Activated B cell treated with CpG ODN at 0.5 μM for 24 hours (primary cell): ENCODE measurements at regions not wholly inside any gene's neighbourhood (a gene's known extent, or its start where the extent isn't known, plus 50 kb on each side); places are given as distances from the start of the nearest gene placed in this dataset.

Experiments used
- ATAC-seq: fragments of 200-7000 bp; cut with Tn5 transposase; one replicate; pipeline ENCODE4 v1.10.0; 2021; ENCODE audit warnings: low read depth, mild to moderate bottlenecking, moderate library complexity
- CTCF ChIA-PET: fragments of 350-600 bp; sonication (Branson Sonifier 250); formaldehyde crosslinking; loops from one replicate; lab custom pipeline; 2021; ENCODE audit warnings: antibody characterized with exemption; lab: Charles Lee
- POLR2A ChIA-PET: fragments of 350-600 bp; sonication (Branson Sonifier 250); formaldehyde crosslinking; loops from one replicate; lab custom pipeline; 2021; ENCODE audit warnings: antibody characterized with exemption; lab: Charles Lee
- DNase-seq: peaks from one replicate; pipeline ENCODE4 v3.0.0; 2022
- H3K27ac Mint-ChIP-seq: one replicate; pipeline ENCODE4 v1.8.0; 2020; ENCODE audit warnings: mixed read lengths
- H3K27me3 Mint-ChIP-seq: one replicate; pipeline ENCODE4 v1.8.0; 2021; ENCODE audit warnings: mixed read lengths
- H3K36me3 Mint-ChIP-seq: one replicate; pipeline ENCODE4 v1.8.0; 2021; ENCODE audit warnings: low read depth, mixed read lengths
- H3K4me1 Mint-ChIP-seq: one replicate; pipeline ENCODE4 v1.8.0; 2021; ENCODE audit warnings: mixed read lengths
- H3K4me3 Mint-ChIP-seq: one replicate; pipeline ENCODE4 v1.8.0; 2020; ENCODE audit warnings: mild to moderate bottlenecking, mixed read lengths
- H3K9me3 Mint-ChIP-seq: one replicate; pipeline ENCODE4 v1.8.0; 2020; ENCODE audit warnings: mixed read lengths
- CTCF ChIP-seq: fragments of 200-600 bp; IDR thresholded peaks from one replicate; pipeline ENCODE4 v1.8.0; 2022; ENCODE audit warnings: antibody characterized with exemption, mild to moderate bottlenecking
- intact Hi-C: fragments of 100-400 bp; cut with micrococcal nuclease; formaldehyde crosslinking; loops from one replicate; pipeline ENCODE4 v1.15.1; 2024

- H3K4me1 Mint-ChIP-seq, result no peaks in the 10 kb centered on the region
- H3K27me3 Mint-ChIP-seq, result no peaks in the 10 kb centered on the region
- ATAC-seq (no peak), DNase-seq (no peak)
- no peak overlapping the region for H3K27ac Mint-ChIP-seq
- CTCF ChIA-PET, result no interaction called here
- no peak overlapping the region for H3K4me3 Mint-ChIP-seq
- intact Hi-C loops, result no loop called here
- TF ChIP-seq CTCF, result no peak
- POLR2A ChIA-PET, result no interaction called here
- no peaks in the 10 kb centered on the region for H3K36me3 Mint-ChIP-seq
- no peaks in the 10 kb centered on the region for H3K9me3 Mint-ChIP-seq
Observed at GRCh38 chr13:33911521-33911920, 93.6 kb downstream of the RFC3 start.

- no peak for ATAC-seq
- no peaks in the 10 kb centered on the region for H3K27me3 Mint-ChIP-seq
- intact Hi-C loops, result no loop called here
- TF ChIP-seq CTCF, result no peak
- no peak overlapping the region for H3K4me3 Mint-ChIP-seq
- CTCF ChIA-PET, result no interaction called here
- H3K9me3 Mint-ChIP-seq, result no peaks in the 10 kb centered on the region
- no peaks in the 10 kb centered on the region for H3K4me1 Mint-ChIP-seq
- POLR2A ChIA-PET, result no interaction called here
- H3K27ac Mint-ChIP-seq, result no peak overlapping the region
- no peak for DNase-seq
- H3K36me3 Mint-ChIP-seq, result no peaks in the 10 kb centered on the region
Observed at GRCh38 chr13:33913829-33914228, 95.9 kb downstream of the RFC3 start.

- H3K27ac Mint-ChIP-seq, result no peak overlapping the region
- no peaks in the 10 kb centered on the region for H3K4me1 Mint-ChIP-seq
- ATAC-seq, result no peak
- intact Hi-C loops, result no loop called here
- TF ChIP-seq CTCF, result no peak
- H3K27me3 Mint-ChIP-seq, result no peaks in the 10 kb centered on the region
- CTCF ChIA-PET, result no interaction called here
- H3K36me3 Mint-ChIP-seq, result no peaks in the 10 kb centered on the region
- H3K4me3 Mint-ChIP-seq, result no peak overlapping the region
- DNase-seq, result no peak
- POLR2A ChIA-PET, result no interaction called here
- no peaks in the 10 kb centered on the region for H3K9me3 Mint-ChIP-seq
Observed at GRCh38 chr13:33917190-33917589, 99.2 kb downstream of the RFC3 start.

- Mint-ChIP-seq H3K27me3 (no peaks in the 10 kb centered on the region), H3K4me3 (no peak overlapping the region), H3K9me3 (no peaks in the 10 kb centered on the region), H3K36me3 (no peaks in the 10 kb centered on the region), H3K27ac (no peak overlapping the region), H3K4me1 (no peaks in the 10 kb centered on the region)
- DNase-seq, result no peak
- ChIA-PET CTCF (no interaction called here), POLR2A (no interaction called here)
- intact Hi-C loops, result no loop called here
- no peak for TF ChIP-seq CTCF
- no peak for ATAC-seq
Observed at GRCh38 chr13:33918199-33918932, 100.4 kb downstream of the RFC3 start.

GRCh38 chr13:33919120-33919519 lies 101.2 kb downstream of the RFC3 start:
- DNase-seq (no peak), ATAC-seq (no peak)
- H3K9me3 Mint-ChIP-seq, result no peaks in the 10 kb centered on the region
- CTCF ChIA-PET, result no interaction called here
- H3K27ac Mint-ChIP-seq, result no peak overlapping the region
- H3K4me3 Mint-ChIP-seq, result no peak overlapping the region
- TF ChIP-seq CTCF, result no peak
- no peaks in the 10 kb centered on the region for H3K27me3 Mint-ChIP-seq
- no peaks in the 10 kb centered on the region for H3K4me1 Mint-ChIP-seq
- H3K36me3 Mint-ChIP-seq, result no peaks in the 10 kb centered on the region
- intact Hi-C loops, result no loop called here
- POLR2A ChIA-PET, result no interaction called here
